ENCODE measurements at regions not wholly inside any gene's neighbourhood (a gene's known extent, or its start where the extent isn't known, plus 50 kb on each side); places are given as distances from the start of the nearest gene placed in this dataset.
"Not testable (repeated sequence)": the region's sequence is repeated elsewhere in the genome, so short reads cannot be mapped to it uniquely, and the experiment has no call there.

GRCh38 chr20:43404878-43405277 is 52.8 kb upstream of the SRSF6 start:
- H3K4me3 ChIP-seq (ENCODE audit: low read depth, low read length), result no peak overlapping the region
- in situ Hi-C loops (cut with HindIII; ENCODE audit: low sequenced_read_pairs), result no loop called here
- TF ChIP-seq, protein P1, sequence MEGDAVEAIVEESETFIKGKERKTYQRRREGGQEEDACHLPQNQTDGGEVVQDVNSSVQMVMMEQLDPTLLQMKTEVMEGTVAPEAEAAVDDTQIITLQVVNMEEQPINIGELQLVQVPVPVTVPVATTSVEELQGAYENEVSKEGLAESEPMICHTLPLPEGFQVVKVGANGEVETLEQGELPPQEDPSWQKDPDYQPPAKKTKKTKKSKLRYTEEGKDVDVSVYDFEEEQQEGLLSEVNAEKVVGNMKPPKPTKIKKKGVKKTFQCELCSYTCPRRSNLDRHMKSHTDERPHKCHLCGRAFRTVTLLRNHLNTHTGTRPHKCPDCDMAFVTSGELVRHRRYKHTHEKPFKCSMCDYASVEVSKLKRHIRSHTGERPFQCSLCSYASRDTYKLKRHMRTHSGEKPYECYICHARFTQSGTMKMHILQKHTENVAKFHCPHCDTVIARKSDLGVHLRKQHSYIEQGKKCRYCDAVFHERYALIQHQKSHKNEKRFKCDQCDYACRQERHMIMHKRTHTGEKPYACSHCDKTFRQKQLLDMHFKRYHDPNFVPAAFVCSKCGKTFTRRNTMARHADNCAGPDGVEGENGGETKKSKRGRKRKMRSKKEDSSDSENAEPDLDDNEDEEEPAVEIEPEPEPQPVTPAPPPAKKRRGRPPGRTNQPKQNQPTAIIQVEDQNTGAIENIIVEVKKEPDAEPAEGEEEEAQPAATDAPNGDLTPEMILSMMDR (IDR thresholded peaks at IDR 0.05; ENCODE audit: low read depth, low read length, missing control alignments), result no peak
- no peak for DNase-seq (ENCODE audit: low read depth)

DNA sequence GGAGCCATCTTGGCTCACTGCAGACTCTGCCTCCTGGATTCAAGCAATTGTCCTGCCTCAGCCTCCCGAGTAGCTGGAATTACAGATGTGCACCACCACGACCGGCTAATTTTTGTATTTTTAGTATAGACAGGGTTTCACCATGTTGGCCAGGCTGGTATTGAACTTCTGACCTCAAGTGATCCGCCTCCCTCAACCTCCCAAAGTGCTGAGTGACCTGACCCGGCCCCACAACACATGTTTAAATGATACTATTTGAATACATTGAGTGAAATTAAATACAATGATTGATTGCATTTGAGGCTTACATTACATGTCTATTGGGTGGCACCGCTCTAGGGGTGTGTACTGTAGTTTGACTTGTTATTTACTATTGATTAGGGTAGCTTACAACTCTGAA is 56.8 kb upstream of the SRSF6 start:
- in situ Hi-C loops (cut with HindIII; ENCODE audit: low sequenced_read_pairs); DNase-seq (ENCODE audit: low read depth); H3K4me3 ChIP-seq (ENCODE audit: low read depth, low read length): not testable (repeated sequence)

- no peak for DNase-seq (ENCODE audit: low read depth)
- in situ Hi-C loops (cut with HindIII; ENCODE audit: low sequenced_read_pairs), result no loop called here
- no peak overlapping the region for H3K4me3 ChIP-seq (ENCODE audit: low read depth, low read length)
- TF ChIP-seq, protein P1 (IDR thresholded peaks at IDR 0.05; ENCODE audit: low read depth, low read length, missing control alignments), result no peak
These were observed 58.9 kb upstream of the SRSF6 start for GRCh38 chr20:43398676-43399324.

DNA sequence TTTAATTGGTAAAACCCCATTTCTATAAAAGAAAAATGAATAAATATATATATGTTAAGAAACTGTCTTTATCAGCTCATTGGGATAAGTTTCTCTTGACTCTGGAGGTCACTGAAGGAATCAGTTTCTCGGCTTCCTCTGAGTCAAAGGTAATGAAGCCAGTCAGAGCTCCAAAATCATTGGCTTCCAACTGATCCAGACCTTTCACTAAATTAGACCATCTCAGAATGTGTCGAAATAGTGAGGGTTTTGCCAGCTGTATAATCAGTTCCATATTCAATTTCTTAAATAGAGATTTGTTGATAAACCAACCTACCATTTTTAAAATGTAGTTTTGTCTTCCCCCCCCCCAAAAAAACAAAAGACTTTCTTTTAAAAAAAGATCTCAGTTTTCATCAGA is 60.5 kb upstream of the SRSF6 start:
- TF ChIP-seq, protein P1 (IDR thresholded peaks at IDR 0.05; ENCODE audit: low read depth, low read length, missing control alignments), result no peak
- no peak overlapping the region for H3K4me3 ChIP-seq (ENCODE audit: low read depth, low read length)
- no peak for DNase-seq (ENCODE audit: low read depth)
- in situ Hi-C loops (cut with HindIII; ENCODE audit: low sequenced_read_pairs), result no loop called here

DNA sequence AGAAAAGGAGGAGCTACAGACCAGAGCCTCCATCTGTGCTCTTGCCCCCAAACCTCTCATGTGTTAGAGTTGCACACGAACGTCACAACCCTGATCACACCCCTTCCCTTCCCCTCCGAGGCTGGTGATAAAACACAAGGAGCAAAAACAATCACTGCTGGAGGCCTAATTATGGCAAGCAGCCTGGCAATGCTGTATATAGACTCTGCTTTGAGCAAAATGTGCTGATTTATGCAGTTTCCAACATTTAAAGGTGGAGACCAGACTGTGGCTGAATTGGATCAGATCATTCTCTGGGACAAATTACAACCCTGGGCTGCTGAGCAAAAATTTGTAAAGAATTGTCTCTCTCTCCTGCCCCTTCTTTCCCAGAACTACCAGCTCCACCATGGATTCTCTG is 64.6 kb upstream of the SRSF6 start:
- in situ Hi-C loops (cut with HindIII; ENCODE audit: low sequenced_read_pairs), result no loop called here
- TF ChIP-seq, protein P1 (IDR thresholded peaks at IDR 0.05; ENCODE audit: low read depth, low read length, missing control alignments), result no peak
- no peak overlapping the region for H3K4me3 ChIP-seq (ENCODE audit: low read depth, low read length)
- DNase-seq (ENCODE audit: low read depth), result no peak

DNA sequence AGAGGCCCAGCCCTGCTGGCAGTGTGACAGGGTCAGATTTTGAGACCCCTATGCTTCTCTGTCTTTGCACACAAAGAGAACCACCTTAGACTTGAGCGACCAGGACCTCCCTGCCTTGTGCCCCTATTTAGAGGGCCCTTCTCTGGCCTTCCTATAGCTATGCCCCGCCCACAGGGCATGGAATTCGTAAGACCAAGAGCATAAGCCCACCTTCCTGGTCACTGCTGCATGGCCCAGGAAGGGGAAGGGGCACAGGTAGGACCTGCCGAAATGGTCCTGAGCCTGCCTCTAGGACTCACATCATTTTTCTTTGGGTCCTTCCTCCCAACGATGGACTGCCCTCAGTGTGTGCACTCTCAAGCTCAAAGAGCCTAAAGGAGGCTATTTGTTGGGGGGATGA is 65.1 kb upstream of the SRSF6 start:
- TF ChIP-seq, protein P1 (IDR thresholded peaks at IDR 0.05; ENCODE audit: low read depth, low read length, missing control alignments), result no peak
- no peak overlapping the region for H3K4me3 ChIP-seq (ENCODE audit: low read depth, low read length)
- no peak for DNase-seq (ENCODE audit: low read depth)
- in situ Hi-C loops (cut with HindIII; ENCODE audit: low sequenced_read_pairs), result no loop called here

- DNase-seq (ENCODE audit: low read depth), result no peak
- in situ Hi-C loops (cut with HindIII; ENCODE audit: low sequenced_read_pairs), result no loop called here
- no peak overlapping the region for H3K4me3 ChIP-seq (ENCODE audit: low read depth, low read length)
- TF ChIP-seq, protein P1 (IDR thresholded peaks at IDR 0.05; ENCODE audit: low read depth, low read length, missing control alignments), result peak; percentile 7
These were observed 67.7 kb upstream of the SRSF6 start for GRCh38 chr20:43389839-43390626.

Data from astrocyte of the cerebellum (primary cell).